ENCODE measurements at regions not wholly inside any gene's neighbourhood (a gene's known extent, or its start where the extent isn't known, plus 50 kb on each side); places are given as distances from the start of the nearest gene placed in this dataset.

DNA sequence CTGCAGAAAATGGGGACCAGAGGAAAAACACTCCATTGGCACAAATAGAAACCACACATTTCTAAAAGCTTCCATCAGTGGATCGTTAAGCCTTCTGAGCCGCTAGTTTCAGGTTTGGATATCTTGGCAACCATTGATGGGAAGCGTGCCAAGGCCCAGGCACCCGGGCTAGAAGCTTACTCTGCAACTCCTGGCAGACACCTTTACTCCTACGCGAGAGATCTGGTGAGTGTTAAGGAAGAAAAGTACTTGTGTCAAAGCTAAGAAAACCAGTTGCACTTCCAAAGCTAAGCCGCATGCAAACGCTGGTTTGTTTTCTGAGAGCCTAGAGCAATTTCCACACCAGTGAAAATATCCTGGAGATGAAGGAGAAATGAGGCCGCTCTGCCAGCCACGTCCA, 472.4 kb downstream of the PMP22 start:
- no peak for DNase-seq
- no peaks in the 10 kb centered on the region for H3K9me3 Mint-ChIP-seq
- H3K27ac Mint-ChIP-seq, result no peak overlapping the region
- H3K4me1 Mint-ChIP-seq, result peaks cover 14% of the 10 kb centered on the region
- peaks cover 8% of the 10 kb centered on the region for H3K27me3 Mint-ChIP-seq (ENCODE audit: low read depth, poor library complexity)
- no peaks in the 10 kb centered on the region for H3K36me3 Mint-ChIP-seq (ENCODE audit: low read depth)
- H3K4me3 Mint-ChIP-seq, result no peak overlapping the region
- TF ChIP-seq, protein P1, sequence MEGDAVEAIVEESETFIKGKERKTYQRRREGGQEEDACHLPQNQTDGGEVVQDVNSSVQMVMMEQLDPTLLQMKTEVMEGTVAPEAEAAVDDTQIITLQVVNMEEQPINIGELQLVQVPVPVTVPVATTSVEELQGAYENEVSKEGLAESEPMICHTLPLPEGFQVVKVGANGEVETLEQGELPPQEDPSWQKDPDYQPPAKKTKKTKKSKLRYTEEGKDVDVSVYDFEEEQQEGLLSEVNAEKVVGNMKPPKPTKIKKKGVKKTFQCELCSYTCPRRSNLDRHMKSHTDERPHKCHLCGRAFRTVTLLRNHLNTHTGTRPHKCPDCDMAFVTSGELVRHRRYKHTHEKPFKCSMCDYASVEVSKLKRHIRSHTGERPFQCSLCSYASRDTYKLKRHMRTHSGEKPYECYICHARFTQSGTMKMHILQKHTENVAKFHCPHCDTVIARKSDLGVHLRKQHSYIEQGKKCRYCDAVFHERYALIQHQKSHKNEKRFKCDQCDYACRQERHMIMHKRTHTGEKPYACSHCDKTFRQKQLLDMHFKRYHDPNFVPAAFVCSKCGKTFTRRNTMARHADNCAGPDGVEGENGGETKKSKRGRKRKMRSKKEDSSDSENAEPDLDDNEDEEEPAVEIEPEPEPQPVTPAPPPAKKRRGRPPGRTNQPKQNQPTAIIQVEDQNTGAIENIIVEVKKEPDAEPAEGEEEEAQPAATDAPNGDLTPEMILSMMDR (IDR thresholded peaks at IDR 0.05), result no peak

GRCh38 chr17:14791221-14791620, 473.9 kb downstream of the PMP22 start:
- peaks cover 5% of the 10 kb centered on the region for H3K27me3 Mint-ChIP-seq (ENCODE audit: low read depth, poor library complexity)
- DNase-seq, result no peak
- no peak overlapping the region for H3K4me3 Mint-ChIP-seq
- H3K4me1 Mint-ChIP-seq, result peaks cover 14% of the 10 kb centered on the region
- H3K27ac Mint-ChIP-seq, result no peak overlapping the region
- no peaks in the 10 kb centered on the region for H3K9me3 Mint-ChIP-seq
- no peaks in the 10 kb centered on the region for H3K36me3 Mint-ChIP-seq (ENCODE audit: low read depth)
- TF ChIP-seq, protein P1 (IDR thresholded peaks at IDR 0.05), result no peak

DNA sequence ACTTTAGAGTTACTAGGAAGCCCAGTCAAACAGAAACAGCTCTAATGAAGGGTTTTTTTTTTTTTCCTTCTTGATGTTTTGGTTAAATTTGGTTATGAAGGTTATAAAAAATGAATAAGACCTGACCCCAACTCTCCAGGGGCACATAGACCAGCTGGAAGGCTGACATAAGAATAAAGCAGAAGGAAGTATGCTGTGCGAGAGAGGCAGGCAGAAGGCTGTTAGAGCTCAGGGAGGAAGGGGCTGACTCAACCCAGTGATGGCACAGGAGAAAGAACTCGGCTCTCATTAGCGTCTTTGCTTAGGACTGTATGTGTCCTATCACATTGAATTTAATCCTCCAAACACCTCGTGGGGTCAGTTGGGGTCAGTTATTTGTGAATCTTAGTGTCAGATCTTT, 474.6 kb downstream of the PMP22 start:
- no peaks in the 10 kb centered on the region for H3K9me3 Mint-ChIP-seq
- no peak overlapping the region for H3K27ac Mint-ChIP-seq
- TF ChIP-seq, protein P1 (IDR thresholded peaks at IDR 0.05), result no peak
- H3K4me1 Mint-ChIP-seq, result peaks cover 14% of the 10 kb centered on the region
- no peak for DNase-seq
- H3K4me3 Mint-ChIP-seq, result no peak overlapping the region
- peaks cover 5% of the 10 kb centered on the region for H3K27me3 Mint-ChIP-seq (ENCODE audit: low read depth, poor library complexity)
- H3K36me3 Mint-ChIP-seq (ENCODE audit: low read depth), result no peaks in the 10 kb centered on the region

DNA sequence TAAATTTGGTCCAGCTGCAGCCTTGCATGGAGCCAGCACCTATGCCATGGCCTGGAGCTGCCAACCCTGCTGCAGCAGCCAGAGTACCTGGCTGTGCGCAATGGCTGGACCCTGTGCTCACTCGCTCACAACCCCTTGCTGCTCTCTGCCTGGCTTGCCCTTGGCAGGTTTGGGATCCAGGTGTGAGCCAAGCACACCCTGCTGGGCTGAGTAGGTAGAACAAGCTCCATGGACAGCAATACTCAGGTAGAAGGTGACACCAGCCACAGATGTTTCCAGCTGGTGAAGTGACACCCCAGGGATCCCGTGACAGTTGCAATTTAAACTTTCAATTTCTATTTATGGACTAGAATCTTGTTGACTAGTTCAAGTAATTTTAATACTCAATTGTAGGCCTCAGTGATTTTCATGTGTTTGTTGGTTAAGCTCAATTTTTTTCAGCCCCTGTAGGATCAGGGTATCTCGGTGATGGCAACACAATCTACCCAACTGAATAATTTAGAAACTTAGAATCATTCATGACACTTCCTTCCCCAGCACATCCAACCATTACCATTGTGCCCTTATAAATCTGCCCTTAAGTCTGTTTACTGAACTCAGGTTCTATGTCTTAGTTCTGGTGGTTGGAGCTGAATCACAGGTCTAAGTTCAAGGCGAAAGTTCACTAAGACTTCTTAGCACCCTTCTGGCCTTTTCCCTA, 480.0 kb downstream of the PMP22 start:
- no peak overlapping the region for H3K4me3 Mint-ChIP-seq
- TF ChIP-seq, protein P1 (IDR thresholded peaks at IDR 0.05), result no peak
- peaks cover 11% of the 10 kb centered on the region for H3K27me3 Mint-ChIP-seq (ENCODE audit: low read depth, poor library complexity)
- H3K4me1 Mint-ChIP-seq, result peaks cover 10% of the 10 kb centered on the region
- no peak for DNase-seq
- no peak overlapping the region for H3K27ac Mint-ChIP-seq
- no peaks in the 10 kb centered on the region for H3K36me3 Mint-ChIP-seq (ENCODE audit: low read depth)
- peaks cover 3% of the 10 kb centered on the region for H3K9me3 Mint-ChIP-seq

- Mint-ChIP-seq H3K4me1 (peaks cover 23% of the 10 kb centered on the region), H3K4me3 (no peak overlapping the region)
Measured at GRCh38 chr17:14781123-14781522, 480.2 kb downstream of the HS3ST3B1 start.

More at GRCh38 chr17:14781123-14781522, 480.2 kb downstream of the HS3ST3B1 start:
- Mint-ChIP-seq H3K27ac (no peak overlapping the region), H3K36me3 (ENCODE audit: low read depth) (no peaks in the 10 kb centered on the region), H3K27me3 (ENCODE audit: low read depth, poor library complexity) (peaks cover 11% of the 10 kb centered on the region), H3K9me3 (peaks cover 3% of the 10 kb centered on the region)
- no peak for DNase-seq
- TF ChIP-seq, protein P1 (IDR thresholded peaks at IDR 0.05), result no peak

Data from nephron progenitor cell (in vitro differentiated cells).